Mesenchymal stem cell (in vitro differentiated cells and primary cell): ENCODE measurements at regions not wholly inside any gene's neighbourhood (a gene's known extent, or its start where the extent isn't known, plus 50 kb on each side); places are given as distances from the start of the nearest gene placed in this dataset.

ENCODE experiments used
- DNase-seq: peaks from one replicate; pipeline ENCODE4 v3.0.0-alpha.2; 2013
- H2AFZ ChIP-seq: one replicate; pipeline ENCODE4 v1.6.1; 2013; ENCODE audit warnings: low read depth, mild to moderate bottlenecking, control low read depth, inconsistent platforms, low read length, moderate library complexity
- H2AK5ac ChIP-seq: 2 replicates; pipeline ENCODE4 v1.6.1; 2013; ENCODE audit warnings: low read length, moderate library complexity, mild to moderate bottlenecking, inconsistent platforms; ENCODE audit not compliant: severe bottlenecking
- H2BK120ac ChIP-seq: one replicate; pipeline ENCODE4 v1.6.1; 2013; ENCODE audit warnings: low read depth, mild to moderate bottlenecking, inconsistent platforms, low read length, moderate library complexity
- H2BK12ac ChIP-seq, 2 experiments: one replicate each; pipeline ENCODE4 v1.6.1; 2013; ENCODE audit warnings: inconsistent platforms in 2 of 2, low read length in 2 of 2, mild to moderate bottlenecking in 2 of 2, moderate library complexity in 2 of 2, control low read depth in 1 of 2
- H2BK15ac ChIP-seq: one replicate; pipeline ENCODE4 v1.6.1; 2013; ENCODE audit warnings: mild to moderate bottlenecking, low read depth, inconsistent platforms; ENCODE audit not compliant: poor library complexity, severe bottlenecking
- H2BK5ac ChIP-seq: 2 replicates; pipeline ENCODE4 v1.6.1; 2013; ENCODE audit warnings: low read depth, mild to moderate bottlenecking, low read length, control low read depth, inconsistent platforms; ENCODE audit not compliant: poor library complexity, severe bottlenecking
- H3K14ac ChIP-seq, 2 experiments: one replicate each; pipeline ENCODE4 v1.6.1; 2013; ENCODE audit warnings: inconsistent platforms in 2 of 2, low read length in 2 of 2, control low read depth in 1 of 2, mild to moderate bottlenecking in 1 of 2, moderate library complexity in 1 of 2
- H3K18ac ChIP-seq, 2 experiments: one replicate each; pipeline ENCODE4 v1.6.1; 2013; ENCODE audit warnings: inconsistent platforms in 2 of 2, low read length in 2 of 2, control low read depth in 1 of 2, low read depth in 1 of 2, mild to moderate bottlenecking in 1 of 2
- H3K23ac ChIP-seq, 2 experiments: one replicate each; pipeline ENCODE4 v1.6.1; 2013; ENCODE audit warnings: inconsistent platforms in 2 of 2, low read length in 2 of 2, mild to moderate bottlenecking in 2 of 2, moderate library complexity in 2 of 2, control low read depth in 1 of 2
- H3K27ac ChIP-seq: 2 replicates; pipeline ENCODE4 v1.5.1; 2013; ENCODE audit warnings: mild to moderate bottlenecking, moderate library complexity, low read length, control low read depth, inconsistent platforms; ENCODE audit not compliant: poor library complexity, severe bottlenecking
- H3K27me3 ChIP-seq, 2 experiments: 2 replicates each; pipeline versions ENCODE4 v1.6.1 to v1.7.0; 2013; ENCODE audit warnings: low read length in 2 of 2, mild to moderate bottlenecking in 2 of 2, moderate library complexity in 2 of 2, control low read depth in 1 of 2, inconsistent platforms in 1 of 2; ENCODE audit not compliant: control insufficient read depth in 1 of 2, insufficient read depth in 1 of 2
- H3K36me3 ChIP-seq, 2 experiments: 2 replicates each; pipeline versions ENCODE4 v1.6.1 to v1.7.0; 2013; ENCODE audit warnings: low read length in 2 of 2, control low read depth in 1 of 2, inconsistent platforms in 1 of 2, low read depth in 1 of 2, mild to moderate bottlenecking in 1 of 2; ENCODE audit not compliant: insufficient read depth in 2 of 2, control insufficient read depth in 1 of 2
- H3K4ac ChIP-seq, 2 experiments: one replicate each; pipeline ENCODE4 v1.6.1; 2013; ENCODE audit warnings: inconsistent platforms in 2 of 2, low read length in 2 of 2, mild to moderate bottlenecking in 2 of 2, moderate library complexity in 2 of 2, control low read depth in 1 of 2, low read depth in 1 of 2
- H3K4me1 ChIP-seq: 2 replicates; pipeline ENCODE4 v1.6.1; 2013; ENCODE audit warnings: low read depth, low read length, control low read depth; ENCODE audit not compliant: control insufficient read depth, insufficient read depth
- H3K4me2 ChIP-seq: 2 replicates; pipeline ENCODE4 v1.6.1; 2013; ENCODE audit warnings: low read length, mild to moderate bottlenecking, inconsistent platforms; ENCODE audit not compliant: poor library complexity, severe bottlenecking
- H3K4me3 ChIP-seq, 2 experiments: 2 replicates each; pipeline versions ENCODE4 v1.5.1 to v1.7.0; 2013; ENCODE audit warnings: low read length in 2 of 2, mild to moderate bottlenecking in 2 of 2, control low read depth in 1 of 2, low read depth in 1 of 2; ENCODE audit not compliant: insufficient read depth in 1 of 2
- H3K79me1 ChIP-seq: replicated peaks from 2 replicates; pipeline ENCODE4 v1.6.1; 2013; ENCODE audit warnings: mild to moderate bottlenecking, control low read depth, low read length, inconsistent platforms; ENCODE audit not compliant: poor library complexity, severe bottlenecking
- H3K9ac ChIP-seq: 2 replicates; pipeline ENCODE4 v1.7.0; 2013; ENCODE audit warnings: mild to moderate bottlenecking, low read length, moderate library complexity
- H3K9me3 ChIP-seq: 2 replicates; pipeline ENCODE4 v1.7.0; 2013; ENCODE audit warnings: mild to moderate bottlenecking, low read length; ENCODE audit not compliant: control insufficient read depth
- H4K8ac ChIP-seq: one replicate; pipeline ENCODE4 v1.6.1; 2013; ENCODE audit warnings: inconsistent platforms, mild to moderate bottlenecking, low read length, moderate library complexity
- H4K91ac ChIP-seq: one replicate; pipeline ENCODE4 v1.6.1; 2013; ENCODE audit warnings: mild to moderate bottlenecking, low read length, inconsistent platforms
- WGBS: methylation state at CpG from one replicate; pipeline ENCODE4 v1.1.7; 2013; ENCODE audit warnings: mixed read lengths; 5-methylcytosine and 5-hydroxymethylcytosine counted together

- no peak overlapping the region for H3K4me3 ChIP-seq
- peak overlapping the region; percentile 98 for H2BK15ac ChIP-seq
- 96% methylated on average over 31 of the region's 31 CpGs for WGBS
- no peak overlapping the region for H3K9ac ChIP-seq
- no peak overlapping the region for H3K14ac ChIP-seq
- no peaks in the 10 kb centered on the region for H3K4me1 ChIP-seq
- no peak overlapping the region for H3K4me2 ChIP-seq
- H2BK12ac ChIP-seq: peak overlapping the region in 1 of 2 experiments; percentile 34
- no peak overlapping the region for H2BK5ac ChIP-seq
- no peaks in the 10 kb centered on the region for H3K9me3 ChIP-seq
- H3K27me3 ChIP-seq: no peaks in the 10 kb centered on the region
- H2AK5ac ChIP-seq: no peak overlapping the region
- peak overlapping the region in 1 of 2 experiments; percentile 54 for H3K18ac ChIP-seq
- H3K36me3 ChIP-seq: no peaks in the 10 kb centered on the region
- H3K23ac ChIP-seq: no peak overlapping the region
- no peak overlapping the region for H3K27ac ChIP-seq
- peak overlapping the region; percentile 73 for H2BK120ac ChIP-seq
- H4K8ac ChIP-seq: peak overlapping the region; percentile 37
- DNase-seq: no peak
- no peaks in the 10 kb centered on the region for H3K79me1 ChIP-seq
- no peak overlapping the region for H2AFZ ChIP-seq
- H3K4ac ChIP-seq: peak overlapping the region in 1 of 2 experiments; percentile 51
- peak overlapping the region; percentile 68 for H4K91ac ChIP-seq
These were observed 1086.4 kb upstream of the PCDH10 start for GRCh38 chr4:132062611-132063239.

GRCh38 chr4:132063829-132064228, 1085.3 kb upstream of the PCDH10 start:
- no peak overlapping the region for H3K9ac ChIP-seq
- no peaks in the 10 kb centered on the region for H3K9me3 ChIP-seq
- no peak overlapping the region for H4K91ac ChIP-seq
- H3K36me3 ChIP-seq: no peaks in the 10 kb centered on the region
- no peak overlapping the region for H3K4me2 ChIP-seq
- no peak overlapping the region for H4K8ac ChIP-seq
- 39% methylated on average over 1 of the region's 1 CpG for WGBS
- H2BK120ac ChIP-seq: no peak overlapping the region
- no peak overlapping the region for H3K27ac ChIP-seq
- H3K4me1 ChIP-seq: no peaks in the 10 kb centered on the region
- H3K4ac ChIP-seq: no peak overlapping the region
- no peak overlapping the region for H2BK12ac ChIP-seq
- H2AFZ ChIP-seq: no peak overlapping the region
- no peak overlapping the region for H3K14ac ChIP-seq
- H3K4me3 ChIP-seq: no peak overlapping the region
- H3K23ac ChIP-seq: no peak overlapping the region
- no peaks in the 10 kb centered on the region for H3K79me1 ChIP-seq
- no peak overlapping the region for H3K18ac ChIP-seq
- no peak overlapping the region for H2AK5ac ChIP-seq
- no peaks in the 10 kb centered on the region for H3K27me3 ChIP-seq
- H2BK15ac ChIP-seq: no peak overlapping the region
- DNase-seq: peak; percentile 37
- H2BK5ac ChIP-seq: no peak overlapping the region

GRCh38 chr4:132065940-132066495, 1083.1 kb upstream of the PCDH10 start:
- no peaks in the 10 kb centered on the region for H3K27me3 ChIP-seq
- 89% methylated on average over 1 of the region's 2 CpGs for WGBS
- no peaks in the 10 kb centered on the region for H3K4me1 ChIP-seq
- no peak overlapping the region for H4K8ac ChIP-seq
- no peak overlapping the region for H3K4ac ChIP-seq
- no peaks in the 10 kb centered on the region for H3K9me3 ChIP-seq
- no peak overlapping the region for H4K91ac ChIP-seq
- H2BK5ac ChIP-seq: no peak overlapping the region
- no peak overlapping the region for H2BK12ac ChIP-seq
- H2BK15ac ChIP-seq: no peak overlapping the region
- peak; percentile 23 for DNase-seq
- no peak overlapping the region for H3K14ac ChIP-seq
- H2BK120ac ChIP-seq: no peak overlapping the region
- no peak overlapping the region for H3K4me2 ChIP-seq
- H3K18ac ChIP-seq: no peak overlapping the region
- H3K79me1 ChIP-seq: no peaks in the 10 kb centered on the region
- H3K23ac ChIP-seq: no peak overlapping the region
- H2AK5ac ChIP-seq: no peak overlapping the region
- no peaks in the 10 kb centered on the region for H3K36me3 ChIP-seq
- H3K4me3 ChIP-seq: no peak overlapping the region
- no peak overlapping the region for H3K27ac ChIP-seq
- H2AFZ ChIP-seq: no peak overlapping the region
- H3K9ac ChIP-seq: peak overlapping the region; percentile 33

- no peak overlapping the region for H3K4me2 ChIP-seq
- no peak overlapping the region for H3K9ac ChIP-seq
- H4K91ac ChIP-seq: no peak overlapping the region
- no peak overlapping the region for H3K4ac ChIP-seq
- no peak overlapping the region for H3K18ac ChIP-seq
- no peak overlapping the region for H2AK5ac ChIP-seq
- no peaks in the 10 kb centered on the region for H3K9me3 ChIP-seq
- H2BK120ac ChIP-seq: no peak overlapping the region
- H2BK15ac ChIP-seq: no peak overlapping the region
- no peaks in the 10 kb centered on the region for H3K36me3 ChIP-seq
- no peak overlapping the region for H2BK12ac ChIP-seq
- no peak overlapping the region for H3K4me3 ChIP-seq
- H3K79me1 ChIP-seq: no peaks in the 10 kb centered on the region
- no peak overlapping the region for H2AFZ ChIP-seq
- no peak overlapping the region for H3K14ac ChIP-seq
- H3K27ac ChIP-seq: no peak overlapping the region
- H4K8ac ChIP-seq: no peak overlapping the region
- no peaks in the 10 kb centered on the region for H3K4me1 ChIP-seq
- WGBS: no CpG with 5 or more reads among the region's 1 CpG
- H2BK5ac ChIP-seq: no peak overlapping the region
- no peak overlapping the region for H3K23ac ChIP-seq
- DNase-seq: peak; percentile 9
- H3K27me3 ChIP-seq: no peaks in the 10 kb centered on the region
These were observed 1077.3 kb upstream of the PCDH10 start for GRCh38 chr4:132071815-132072214.
